GM19043 (cell line): ENCODE measurements at regions not wholly inside any gene's neighbourhood (a gene's known extent, or its start where the extent isn't known, plus 50 kb on each side); places are given as distances from the start of the nearest gene placed in this dataset.

Source experiments
- ATAC-seq: cut with Tn5 transposase; IDR thresholded peaks from one replicate; pipeline ENCODE4 v1.9.1; 2021; ENCODE audit warnings: low read depth; ENCODE audit not compliant: unreplicated experiment

DNA sequence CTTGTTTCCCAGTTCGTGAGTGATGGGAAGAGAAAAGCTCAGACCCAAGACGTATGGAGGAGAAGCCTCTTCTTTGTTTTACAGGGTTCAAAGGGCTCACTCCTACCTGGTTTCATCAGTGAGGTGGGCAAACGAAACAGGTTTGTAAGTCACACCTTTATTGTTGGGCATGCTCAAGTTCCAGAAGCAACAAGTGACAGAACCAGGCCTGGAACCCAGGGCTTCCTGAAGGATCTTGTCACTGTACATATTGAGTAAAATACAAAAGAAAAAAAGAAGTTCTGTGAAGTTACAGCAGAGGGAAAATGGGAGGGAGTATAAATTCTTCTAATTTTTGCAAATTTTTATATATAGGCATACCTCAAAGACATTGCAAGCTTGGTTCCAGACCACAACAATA lies 320.9 kb upstream of the PROX1 start:
- no peak for ATAC-seq

GRCh38 chr1:213669512-213669911 lies 318.3 kb upstream of the PROX1 start:
- ATAC-seq = no peak

- no peak for ATAC-seq
These were observed 317.6 kb upstream of the PROX1 start for GRCh38 chr1:213669964-213670691.

GRCh38 chr1:213670692-213671023 lies 317.1 kb upstream of the PROX1 start:
- ATAC-seq = no peak

DNA sequence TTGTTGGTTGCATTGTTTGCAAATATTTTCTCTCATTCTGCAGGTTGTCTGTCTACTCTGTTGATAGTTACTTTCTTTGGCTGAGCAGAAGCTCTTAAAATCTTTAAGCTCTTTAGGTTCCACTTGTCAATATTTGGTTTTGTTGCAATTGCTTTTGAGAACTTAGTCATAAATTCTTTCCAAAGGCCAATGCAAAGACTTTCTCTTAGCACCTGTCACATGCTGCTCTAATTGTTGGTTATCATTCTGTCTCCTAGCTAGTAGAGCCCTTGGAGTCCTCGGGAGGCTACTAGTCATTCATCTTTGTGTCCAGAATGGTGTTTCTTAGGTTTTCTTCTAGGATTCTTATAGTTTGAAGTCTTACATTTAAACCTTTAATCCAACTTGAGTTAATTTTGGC lies 312.7 kb upstream of the PROX1 start:
- no peak for ATAC-seq

- ATAC-seq = no peak
These were observed 311.0 kb upstream of the PROX1 start for GRCh38 chr1:213676736-213677135.

DNA sequence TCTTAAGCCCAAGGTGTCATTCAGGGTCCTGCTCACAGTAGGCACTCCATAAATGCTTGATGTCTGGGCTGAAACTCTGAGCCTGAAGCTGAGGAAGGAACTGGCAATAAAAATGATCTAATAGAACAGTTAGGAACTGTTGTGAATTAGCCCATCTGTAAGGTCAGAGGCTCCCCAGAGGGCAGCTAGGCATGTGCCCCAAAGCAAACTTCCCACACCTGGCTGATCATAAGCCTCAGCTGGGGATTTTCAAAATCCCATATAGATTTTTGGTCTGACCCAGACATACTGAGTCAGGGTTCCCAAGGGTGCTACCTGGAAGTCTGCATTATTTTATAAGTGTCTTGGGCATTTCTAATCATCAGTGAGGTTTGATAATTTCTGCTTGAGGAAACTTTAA lies 309.4 kb upstream of the PROX1 start:
- no peak for ATAC-seq

- ATAC-seq = no peak
These were observed 309.0 kb upstream of the PROX1 start for GRCh38 chr1:213678753-213679152.

DNA sequence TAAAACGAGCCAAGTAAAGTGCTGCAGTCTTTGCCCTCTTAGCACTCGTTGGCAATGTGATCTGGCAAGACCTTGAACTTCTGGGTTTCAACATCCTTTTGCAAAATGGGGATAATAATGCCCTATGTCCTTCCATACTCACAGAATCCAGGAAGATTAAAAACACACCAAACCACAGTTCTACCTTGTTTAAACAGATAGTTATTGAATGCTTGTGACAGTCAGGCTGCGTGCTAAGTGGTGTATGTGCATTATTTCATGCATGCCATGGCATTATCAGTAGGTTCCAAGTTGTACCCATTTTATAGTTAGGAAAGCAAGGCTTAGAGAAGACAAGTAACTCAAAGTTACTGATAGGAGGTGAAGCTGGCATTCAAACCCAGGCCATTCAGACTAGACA lies 308.6 kb upstream of the PROX1 start:
- no peak for ATAC-seq

- no peak for ATAC-seq
These were observed 307.0 kb upstream of the PROX1 start for GRCh38 chr1:213680677-213681325.

DNA sequence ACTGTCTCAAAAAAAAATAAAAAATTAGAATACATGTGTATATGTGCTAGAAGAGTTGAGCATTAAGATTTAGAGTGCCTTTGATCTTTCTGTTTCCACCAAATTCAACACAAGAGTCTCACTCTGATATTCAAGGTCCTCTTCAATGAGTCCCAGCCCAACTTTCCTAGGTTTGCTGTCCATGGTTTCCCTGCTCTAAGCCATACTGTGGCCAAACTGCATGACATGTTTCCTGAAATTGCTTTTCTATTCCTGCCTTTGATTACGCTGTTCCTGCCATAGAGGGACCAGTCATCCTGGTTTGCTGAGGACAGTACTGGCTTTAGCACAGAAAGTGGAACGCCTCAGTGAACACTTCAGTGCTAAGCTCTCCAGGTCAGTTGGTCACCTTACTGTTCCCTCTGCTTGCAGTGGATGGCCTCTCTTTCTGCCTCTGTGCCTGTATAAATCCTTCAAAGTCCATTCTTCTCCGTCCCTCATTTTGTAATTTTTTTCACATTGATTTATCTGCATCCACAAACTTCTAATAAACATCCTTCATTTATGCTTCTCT lies 305.9 kb upstream of the PROX1 start:
- no peak for ATAC-seq

DNA sequence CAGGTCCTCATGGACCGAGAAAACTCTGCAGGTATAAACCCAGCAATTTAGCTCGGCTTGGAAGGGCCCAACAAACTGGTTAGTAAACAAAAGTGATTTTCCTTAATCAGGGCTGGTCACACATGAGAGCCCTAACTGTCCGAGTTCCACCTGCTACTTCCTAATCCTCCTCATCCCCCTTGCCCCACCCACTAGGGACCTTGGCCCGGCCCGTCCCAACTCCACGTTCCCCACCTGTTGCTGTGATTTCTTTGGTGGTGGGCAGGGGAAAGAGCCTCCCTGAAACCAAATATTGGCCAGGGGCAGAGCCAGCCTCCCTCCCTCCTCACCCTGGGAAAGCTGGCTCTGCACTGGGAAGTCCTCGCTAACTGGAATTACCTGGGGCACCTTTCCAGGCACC lies 304.2 kb upstream of the PROX1 start:
- ATAC-seq = no peak

DNA sequence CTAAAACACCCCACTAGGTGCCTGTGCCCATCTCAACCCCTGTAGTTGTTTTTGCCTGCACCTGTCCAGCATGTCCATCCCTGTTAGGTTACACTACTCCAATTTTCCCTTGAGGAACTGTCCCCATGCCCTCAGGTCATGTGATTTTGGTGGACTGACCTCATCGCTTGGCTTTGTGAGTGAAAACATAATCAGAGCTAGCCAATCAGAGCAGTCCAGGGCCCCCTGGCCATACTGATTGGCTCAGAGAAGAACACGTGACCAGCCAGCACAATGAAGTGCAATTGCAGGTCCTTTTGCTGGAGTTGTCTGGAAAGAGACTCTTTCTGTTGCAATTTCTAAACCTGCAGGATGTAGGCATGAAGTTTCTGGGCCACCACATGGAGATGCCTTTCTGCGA lies 303.3 kb upstream of the PROX1 start:
- no peak for ATAC-seq

- ATAC-seq = no peak
These were observed 301.7 kb upstream of the PROX1 start for GRCh38 chr1:213685992-213686582.

GRCh38 chr1:213686983-213687382 lies 300.8 kb upstream of the PROX1 start:
- no peak for ATAC-seq

DNA sequence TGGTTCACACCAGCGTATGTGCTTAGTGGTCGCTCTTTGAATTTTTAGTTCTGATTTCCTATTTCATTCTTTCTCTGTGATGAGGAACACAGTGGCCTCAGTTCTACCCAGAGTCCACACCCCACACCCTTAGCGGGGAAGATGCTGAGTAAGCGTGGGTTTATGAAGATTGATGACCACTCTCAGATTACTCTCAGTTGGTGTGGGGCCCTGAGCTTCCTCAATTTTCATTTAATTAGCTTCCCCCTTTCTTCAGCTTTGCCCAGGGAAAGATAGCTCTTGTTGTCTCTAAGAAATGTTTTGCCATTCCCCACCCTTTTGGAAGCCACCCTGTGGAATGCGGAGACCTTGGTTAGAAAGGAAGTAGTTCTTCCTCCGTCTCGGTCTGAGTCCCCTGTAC lies 299.9 kb upstream of the PROX1 start:
- ATAC-seq = no peak

GRCh38 chr1:213688655-213689054 lies 299.1 kb upstream of the PROX1 start:
- no peak for ATAC-seq

- no peak for ATAC-seq
These were observed 298.5 kb upstream of the PROX1 start for GRCh38 chr1:213689260-213689659.

DNA sequence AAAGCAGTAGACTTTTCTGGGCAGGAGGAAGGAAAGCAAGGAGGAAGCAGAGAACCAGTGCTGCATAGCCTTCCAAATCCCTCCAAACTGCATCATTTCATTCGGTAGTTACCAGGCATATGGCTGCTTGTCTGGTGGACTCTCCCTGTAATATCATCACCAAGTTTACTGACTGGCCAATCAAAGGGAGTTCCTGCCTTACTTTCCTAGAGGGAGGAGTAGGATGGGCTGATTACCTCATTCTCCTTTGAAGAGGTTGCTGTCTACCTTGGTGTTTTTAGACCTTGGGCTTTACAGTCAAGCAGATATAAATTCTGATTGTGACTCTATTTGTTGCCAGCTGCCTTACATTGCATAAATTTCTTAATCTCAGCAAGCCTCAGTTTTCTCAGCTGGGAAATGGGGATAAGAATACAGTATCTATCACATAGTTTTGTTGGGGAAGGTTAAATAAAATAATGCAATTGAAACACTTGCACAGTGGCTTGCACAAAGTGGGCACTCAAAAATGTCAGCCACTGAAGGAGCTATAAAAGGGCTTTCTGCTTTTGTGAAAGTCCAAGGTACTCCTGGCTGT lies 297.3 kb upstream of the PROX1 start:
- ATAC-seq = no peak

DNA sequence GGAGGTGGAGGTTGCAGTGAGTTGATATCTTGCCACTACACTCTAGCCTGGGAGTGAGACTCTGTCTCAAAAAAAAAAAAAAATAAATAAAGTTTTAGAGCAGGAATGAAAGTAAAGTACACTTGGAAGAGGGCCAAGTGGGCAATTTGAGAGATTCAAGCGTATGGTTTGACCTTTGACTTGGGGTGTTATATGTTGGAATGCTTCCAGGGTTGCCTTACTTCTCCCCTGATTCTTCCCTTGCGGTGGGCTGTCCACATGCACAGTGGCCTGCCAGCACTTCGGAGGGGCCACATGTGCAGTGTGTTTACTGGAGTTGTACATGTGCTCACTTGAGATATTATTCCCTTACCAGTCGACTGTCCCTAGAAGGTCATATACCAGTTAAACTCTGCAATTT lies 295.5 kb upstream of the PROX1 start:
- no peak for ATAC-seq

GRCh38 chr1:213693864-213694263 lies 293.9 kb upstream of the PROX1 start:
- no peak for ATAC-seq
